ENCODE measurements at regions not wholly inside any gene's neighbourhood (a gene's known extent, or its start where the extent isn't known, plus 50 kb on each side); places are given as distances from the start of the nearest gene placed in this dataset.
"Not testable (repeated sequence)": the region's sequence is repeated elsewhere in the genome, so short reads cannot be mapped to it uniquely, and the experiment has no call there.

DNA sequence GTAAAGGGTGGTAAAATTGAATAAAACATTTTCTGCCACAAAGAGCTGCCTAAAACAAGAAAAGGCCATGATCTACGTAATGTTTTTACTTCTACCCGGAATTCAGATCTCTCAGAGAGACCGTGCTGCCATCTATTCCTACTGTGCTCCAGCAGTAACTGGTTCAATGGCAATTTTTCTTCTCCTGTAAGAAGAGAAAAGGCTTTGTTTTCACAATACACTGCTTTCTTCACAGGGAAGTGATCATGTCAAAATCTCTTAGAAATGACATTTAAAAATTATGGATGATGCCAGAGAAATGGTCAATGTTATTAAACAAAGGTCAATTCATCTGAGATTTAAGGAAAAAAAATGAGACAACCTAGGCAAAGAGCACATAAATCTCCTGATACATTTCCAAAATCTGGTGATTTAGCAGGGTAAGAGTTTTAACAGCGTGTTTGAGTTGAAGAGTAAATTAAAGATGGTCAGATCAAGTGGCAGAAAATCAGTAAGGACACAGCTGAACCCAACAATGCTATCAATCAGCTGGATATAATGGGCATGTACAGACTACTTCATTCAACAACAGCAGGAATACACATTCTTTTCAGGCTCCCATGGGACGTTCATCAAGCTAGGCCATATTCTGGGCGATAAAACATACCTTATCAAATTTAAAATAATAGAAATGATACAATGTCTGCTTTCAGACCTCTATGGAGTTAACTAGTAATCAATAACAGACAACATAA is 523.1 kb downstream of the CHSY3 start:
- no peak for DNase-seq

- no peak for DNase-seq
Observed at GRCh38 chr5:130425424-130425823, 521.2 kb downstream of the CHSY3 start.

- no peak for DNase-seq
Observed at GRCh38 chr5:130424341-130424740, 520.1 kb downstream of the CHSY3 start.

DNA sequence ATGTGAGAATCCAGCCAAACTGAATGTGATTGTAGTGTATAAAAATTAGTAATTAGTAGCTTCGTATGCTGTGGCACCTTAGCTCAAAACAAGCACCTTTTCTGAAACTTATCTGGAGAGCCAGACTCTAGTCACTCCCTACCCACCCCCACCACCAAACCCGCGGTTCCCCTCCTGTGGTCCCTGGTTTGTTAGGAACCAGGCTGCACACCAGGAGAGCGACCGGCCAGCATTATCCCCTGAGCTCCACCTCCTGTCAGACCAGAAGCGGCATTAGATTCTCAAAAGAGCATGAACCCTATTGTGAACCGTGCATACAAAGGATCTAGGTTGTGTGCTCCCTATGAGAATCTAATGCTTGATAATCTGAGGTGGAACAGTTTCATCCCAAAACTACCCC is 498.6 kb downstream of the CHSY3 start:
- no peak for DNase-seq

- DNase-seq = peak; percentile 39
Observed at GRCh38 chr5:130400091-130400490, 495.8 kb downstream of the CHSY3 start.

DNA sequence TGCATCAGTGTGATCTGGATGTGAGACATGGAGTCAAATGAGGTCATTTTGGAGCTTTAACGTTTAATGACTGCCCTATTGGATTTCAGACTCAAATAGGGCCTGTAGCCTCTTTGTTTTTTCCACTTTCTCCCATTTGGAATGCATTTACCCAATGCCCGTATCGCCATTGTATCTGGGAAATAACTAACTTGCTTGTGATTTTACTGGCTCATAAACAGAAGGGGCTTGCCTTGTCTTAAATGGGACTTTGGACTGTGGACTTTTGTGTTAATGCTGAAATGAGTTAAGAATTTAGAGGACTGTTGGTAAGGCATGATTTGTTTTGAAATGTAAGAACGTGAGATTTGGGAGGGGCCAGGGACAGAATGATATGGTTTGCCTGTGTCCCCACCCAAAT is 494.6 kb downstream of the CHSY3 start:
- DNase-seq = no peak

- not testable (repeated sequence) for DNase-seq
Observed at GRCh38 chr5:130397727-130398126, 493.5 kb downstream of the CHSY3 start.

DNA sequence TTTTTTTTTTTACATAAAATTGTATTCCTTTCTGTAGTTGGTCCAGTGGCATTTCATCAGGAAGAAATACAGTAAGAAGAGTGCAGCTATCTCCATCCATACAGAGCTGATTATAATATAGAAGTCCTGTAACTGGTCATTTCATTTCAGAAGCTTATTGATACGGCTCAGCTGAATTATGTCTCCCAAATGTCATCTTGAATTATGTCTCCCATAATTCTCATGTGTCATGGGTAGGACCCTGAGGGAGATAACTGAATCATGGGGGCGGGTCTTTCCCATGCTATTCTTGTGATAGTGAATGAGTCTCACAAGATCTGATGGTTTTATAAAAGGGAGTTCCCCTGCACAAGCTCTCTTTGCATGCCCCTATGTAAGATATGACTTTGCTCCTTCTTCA is 492.9 kb downstream of the CHSY3 start:
- DNase-seq = no peak

DNA sequence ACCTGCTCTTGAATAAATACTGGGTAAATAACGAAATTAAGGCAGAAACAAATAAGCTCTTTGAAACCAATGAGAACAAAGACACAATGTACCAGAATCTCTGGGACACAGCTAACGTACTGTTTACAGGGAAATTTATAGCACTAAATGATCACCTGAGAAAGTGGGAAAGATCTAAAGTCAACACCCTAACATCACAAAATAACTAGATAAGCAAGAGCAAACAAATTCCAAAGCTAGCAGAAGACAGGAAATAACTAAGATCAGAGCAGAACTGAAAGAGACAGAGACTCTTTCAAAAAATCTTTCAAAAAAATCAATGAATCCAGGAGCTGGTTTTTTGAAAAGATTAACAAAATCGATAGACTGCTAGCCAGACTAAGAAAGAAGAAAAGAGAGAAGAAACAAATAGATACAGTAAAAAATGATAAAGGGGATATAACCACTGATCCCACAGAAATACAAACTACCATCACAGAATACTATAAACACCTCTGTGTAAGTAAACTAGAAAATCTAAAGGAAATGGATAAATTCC is 487.5 kb downstream of the CHSY3 start:
- DNase-seq = not testable (repeated sequence)

GRCh38 chr5:130386155-130386554 is 481.9 kb downstream of the CHSY3 start:
- DNase-seq = peak; percentile 8

- DNase-seq = no peak
Observed at GRCh38 chr5:130385656-130386055, 481.4 kb downstream of the CHSY3 start.

DNA sequence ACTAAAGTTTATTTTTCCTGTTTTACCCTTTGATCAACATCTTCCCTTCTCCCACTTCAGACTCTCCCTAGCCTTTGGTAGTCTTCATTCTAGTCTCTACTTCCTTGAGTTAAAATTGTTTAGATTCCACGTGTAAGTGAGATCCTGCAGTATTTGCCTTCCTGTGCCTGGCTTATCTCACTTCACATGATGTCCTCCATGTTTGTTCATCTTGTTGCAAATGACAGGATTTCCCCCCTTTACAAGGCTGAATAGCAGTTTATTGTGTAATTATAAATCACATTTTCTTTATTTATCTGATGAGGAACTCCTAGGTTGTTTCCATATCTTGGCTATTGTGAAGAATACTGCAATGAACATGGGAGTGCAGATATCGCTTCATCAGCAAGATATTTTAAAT is 461.7 kb downstream of the CHSY3 start:
- no peak for DNase-seq

DNA sequence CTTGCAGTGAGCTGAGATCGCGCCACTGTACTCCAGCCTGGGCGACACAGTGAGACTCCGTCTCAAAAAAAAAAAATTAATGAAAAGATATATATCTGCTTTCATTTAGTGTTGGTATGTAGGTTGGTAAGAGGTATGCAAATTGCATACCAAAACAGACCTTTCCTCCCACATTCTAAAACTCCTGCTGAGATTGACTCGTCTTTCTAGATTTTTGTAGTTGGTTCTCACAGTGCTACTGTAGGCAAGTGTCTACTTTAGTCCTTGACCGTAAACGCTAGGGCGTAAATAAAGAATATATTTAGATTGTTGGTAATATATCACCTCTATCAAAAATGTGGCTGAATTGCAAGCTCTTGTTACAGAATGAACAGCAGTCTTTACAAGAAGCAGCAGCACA is 445.9 kb downstream of the CHSY3 start:
- DNase-seq = no peak

GRCh38 chr5:130337179-130337888 is 433.1 kb downstream of the CHSY3 start:
- DNase-seq = peak; percentile 90

DNA sequence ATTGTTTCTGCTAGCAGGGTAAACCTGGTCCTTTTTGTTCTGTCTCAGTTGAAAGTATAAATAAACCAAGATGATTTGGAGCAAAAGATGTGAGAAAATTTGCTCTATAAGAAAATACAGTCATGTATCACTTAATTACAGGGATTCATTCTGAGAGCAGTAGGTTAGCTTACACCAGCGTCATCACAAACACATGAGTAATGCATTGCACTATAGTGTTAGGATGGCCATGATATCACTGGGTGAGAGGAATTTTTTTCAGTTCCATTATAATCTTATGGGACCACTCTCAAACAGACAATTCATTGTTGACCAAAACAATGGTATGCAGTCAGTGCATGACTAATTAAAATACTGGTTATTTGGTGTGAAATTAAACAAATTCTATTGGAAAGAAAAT is 430.9 kb downstream of the CHSY3 start:
- DNase-seq = peak; percentile 60

DNA sequence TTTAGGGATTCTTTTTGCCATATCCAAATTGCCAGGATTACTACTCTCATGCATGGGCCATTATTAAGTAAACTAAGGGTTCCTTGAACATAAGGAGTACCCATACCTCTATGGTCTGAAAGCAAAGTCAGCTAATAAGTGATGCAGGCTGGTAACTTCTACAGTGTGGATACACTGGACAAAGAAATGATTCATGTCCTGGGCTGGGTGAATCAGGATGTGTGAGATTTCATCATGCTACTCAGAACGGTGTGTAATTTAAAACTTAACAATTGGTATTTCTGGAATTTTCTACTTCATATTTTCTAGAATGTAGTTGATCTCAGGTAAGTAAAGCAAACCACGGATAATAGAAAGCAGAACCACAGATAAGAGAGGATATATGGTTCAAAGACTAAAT is 428.8 kb downstream of the CHSY3 start:
- DNase-seq = peak; percentile 72

DNA sequence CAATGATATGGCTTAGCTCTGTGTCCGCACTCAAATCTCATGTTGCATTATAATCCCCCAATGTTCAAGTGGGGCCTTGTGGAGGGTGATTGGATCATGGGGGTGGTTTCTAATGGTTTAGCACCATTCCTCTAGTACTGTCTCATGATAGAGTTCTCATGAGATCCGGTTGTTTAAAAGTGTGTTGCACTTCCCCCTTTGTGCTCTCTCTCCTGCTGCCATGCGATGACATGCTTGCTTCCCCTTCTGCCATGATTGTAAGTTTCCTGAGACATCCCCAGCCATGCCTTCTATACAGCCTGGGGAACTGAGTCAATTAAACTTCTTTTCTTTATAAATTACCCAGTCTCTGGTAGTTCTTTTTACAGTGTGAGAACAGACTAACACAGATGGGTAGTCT is 427.1 kb downstream of the CHSY3 start:
- no peak for DNase-seq

GRCh38 chr5:130324953-130325671 is 420.8 kb downstream of the CHSY3 start:
- DNase-seq = no peak

DNA sequence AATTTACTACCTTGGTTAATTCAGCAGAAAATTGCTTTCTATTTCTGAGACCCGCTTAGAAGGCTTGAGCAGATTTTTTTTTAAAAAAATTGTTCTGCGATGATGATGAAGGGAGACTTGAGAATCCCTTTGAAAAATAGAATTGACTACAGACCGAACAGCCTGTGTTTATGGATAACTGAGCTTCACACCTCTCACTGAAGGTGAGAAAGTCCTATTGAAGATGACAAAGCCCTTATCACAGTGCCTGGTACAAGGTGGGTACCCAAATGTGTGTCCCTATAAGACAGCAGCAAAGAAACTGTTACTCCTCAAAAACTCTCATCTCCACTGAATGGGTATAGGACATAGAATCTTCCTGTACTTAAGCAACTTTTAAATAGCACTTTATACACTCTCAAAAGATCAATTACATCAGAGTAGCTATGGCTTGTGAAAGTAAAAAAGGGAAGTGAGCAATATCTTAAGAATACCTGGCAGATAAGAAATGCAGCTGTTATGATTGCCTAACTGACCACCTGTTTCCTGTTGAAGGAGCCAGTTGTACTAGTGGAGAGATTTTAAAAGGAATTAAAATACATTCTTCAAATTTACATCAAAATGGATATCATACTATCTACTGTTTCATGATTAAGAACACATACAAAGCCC is 419.7 kb downstream of the CHSY3 start:
- peak; percentile 65 for DNase-seq

GRCh38 chr5:130321931-130322330 is 417.7 kb downstream of the CHSY3 start:
- DNase-seq = no peak

GRCh38 chr5:130316971-130317680 is 412.9 kb downstream of the CHSY3 start:
- DNase-seq = no peak

- DNase-seq = no peak
Observed at GRCh38 chr5:130295235-130295634, 391.0 kb downstream of the CHSY3 start.

Measured in HCEC 1CT (cell line).